Fibroblast of skin of abdomen (primary cell): ENCODE measurements at regions not wholly inside any gene's neighbourhood (a gene's known extent, or its start where the extent isn't known, plus 50 kb on each side); places are given as distances from the start of the nearest gene placed in this dataset.

Experiments
- DNase-seq: peaks from one replicate; pipeline ENCODE4 v3.0.0-alpha.2; 2013

GRCh38 chr7:142327628-142328405 lies 70.0 kb upstream of the PRSS58 start:
- no peak for DNase-seq

- DNase-seq = no peak
Measured at GRCh38 chr7:142323706-142324105, 65.8 kb upstream of the PRSS58 start.

- DNase-seq = no peak
Measured at GRCh38 chr7:142321391-142321790, 63.5 kb upstream of the PRSS58 start.

GRCh38 chr7:142320883-142321282 lies 63.0 kb upstream of the PRSS58 start:
- no peak for DNase-seq

- DNase-seq = no peak
Measured at GRCh38 chr7:142319970-142320369, 62.1 kb upstream of the PRSS58 start.

GRCh38 chr7:142314281-142314680 lies 56.4 kb upstream of the PRSS58 start:
- DNase-seq = no peak

GRCh38 chr7:142313528-142313927 lies 55.7 kb upstream of the PRSS58 start:
- no peak for DNase-seq

- DNase-seq = no peak
Measured at GRCh38 chr7:142311876-142312275, 54.0 kb upstream of the PRSS58 start.

GRCh38 chr7:142308918-142309317 lies 51.1 kb upstream of the PRSS58 start:
- no peak for DNase-seq

GRCh38 chr7:142308326-142308725 lies 50.5 kb upstream of the PRSS58 start:
- no peak for DNase-seq
